HT1080 (cell line): ENCODE measurements at regions not wholly inside any gene's neighbourhood (a gene's known extent, or its start where the extent isn't known, plus 50 kb on each side); places are given as distances from the start of the nearest gene placed in this dataset.

Experiments used
- DNase-seq: peaks from one replicate; pipeline ENCODE4 v3.0.0-alpha.2; 2015; ENCODE audit warnings: low read depth

GRCh38 chrX:6909396-6909795 lies 238.1 kb upstream of the STS start:
- DNase-seq = no peak

- DNase-seq = no peak
Observed at GRCh38 chrX:6906608-6907007, 240.9 kb upstream of the STS start.

GRCh38 chrX:6904156-6904555 lies 243.4 kb upstream of the STS start:
- no peak for DNase-seq

- no peak for DNase-seq
Observed at GRCh38 chrX:6898371-6898770, 249.1 kb upstream of the STS start.

GRCh38 chrX:6891404-6891803 lies 256.1 kb upstream of the STS start:
- DNase-seq = no peak

- DNase-seq = peak; percentile 3
Observed at GRCh38 chrX:6890544-6891261, 256.8 kb upstream of the STS start.

GRCh38 chrX:6885909-6886308 lies 261.6 kb upstream of the STS start:
- DNase-seq = no peak

GRCh38 chrX:6885396-6885795 lies 262.1 kb upstream of the STS start:
- no peak for DNase-seq

GRCh38 chrX:6861456-6861855 lies 286.1 kb upstream of the STS start:
- no peak for DNase-seq

GRCh38 chrX:6857749-6858148 lies 289.8 kb upstream of the STS start:
- no peak for DNase-seq

- DNase-seq = no peak
Observed at GRCh38 chrX:6856471-6856870, 291.0 kb upstream of the STS start.

GRCh38 chrX:6852869-6853268 lies 294.6 kb upstream of the STS start:
- no peak for DNase-seq

- no peak for DNase-seq
Observed at GRCh38 chrX:6852121-6852520, 295.4 kb upstream of the STS start.

GRCh38 chrX:6851140-6851539 lies 296.4 kb upstream of the STS start:
- no peak for DNase-seq

GRCh38 chrX:6849716-6850414 lies 297.6 kb upstream of the STS start:
- DNase-seq = peak; percentile 1

GRCh38 chrX:6832619-6833018 lies 297.7 kb upstream of the VCX3A start:
- DNase-seq = no peak

- DNase-seq = no peak
Observed at GRCh38 chrX:6826856-6827255, 291.9 kb upstream of the VCX3A start.

- DNase-seq = no peak
Observed at GRCh38 chrX:6821730-6822129, 286.8 kb upstream of the VCX3A start.

GRCh38 chrX:6813836-6814370 lies 279.0 kb upstream of the VCX3A start:
- DNase-seq = no peak

GRCh38 chrX:6812087-6812486 lies 277.2 kb upstream of the VCX3A start:
- no peak for DNase-seq

- DNase-seq = peak; percentile 40
Observed at GRCh38 chrX:6810776-6811175, 275.9 kb upstream of the VCX3A start.

- DNase-seq = no peak
Observed at GRCh38 chrX:6803607-6804006, 268.7 kb upstream of the VCX3A start.

- no peak for DNase-seq
Observed at GRCh38 chrX:6793000-6793399, 258.1 kb upstream of the VCX3A start.
